PC-9 (cell line): ENCODE measurements at regions not wholly inside any gene's neighbourhood (a gene's known extent, or its start where the extent isn't known, plus 50 kb on each side); places are given as distances from the start of the nearest gene placed in this dataset.

ENCODE experiments used
- CTCF ChIP-seq: fragments of 200-600 bp; sonication (generic); conservative IDR thresholded peaks from 2 replicates; pipeline ENCODE4 v1.6.1; 2017; ENCODE audit warnings: mixed run types, antibody characterized with exemption, mild to moderate bottlenecking, moderate library complexity
- EZH2 ChIP-seq: fragments of 200-600 bp; sonication (generic); IDR thresholded peaks from 2 replicates; pipeline ENCODE4 v1.8.0; 2017; ENCODE audit warnings: antibody characterized with exemption, low read depth

DNA sequence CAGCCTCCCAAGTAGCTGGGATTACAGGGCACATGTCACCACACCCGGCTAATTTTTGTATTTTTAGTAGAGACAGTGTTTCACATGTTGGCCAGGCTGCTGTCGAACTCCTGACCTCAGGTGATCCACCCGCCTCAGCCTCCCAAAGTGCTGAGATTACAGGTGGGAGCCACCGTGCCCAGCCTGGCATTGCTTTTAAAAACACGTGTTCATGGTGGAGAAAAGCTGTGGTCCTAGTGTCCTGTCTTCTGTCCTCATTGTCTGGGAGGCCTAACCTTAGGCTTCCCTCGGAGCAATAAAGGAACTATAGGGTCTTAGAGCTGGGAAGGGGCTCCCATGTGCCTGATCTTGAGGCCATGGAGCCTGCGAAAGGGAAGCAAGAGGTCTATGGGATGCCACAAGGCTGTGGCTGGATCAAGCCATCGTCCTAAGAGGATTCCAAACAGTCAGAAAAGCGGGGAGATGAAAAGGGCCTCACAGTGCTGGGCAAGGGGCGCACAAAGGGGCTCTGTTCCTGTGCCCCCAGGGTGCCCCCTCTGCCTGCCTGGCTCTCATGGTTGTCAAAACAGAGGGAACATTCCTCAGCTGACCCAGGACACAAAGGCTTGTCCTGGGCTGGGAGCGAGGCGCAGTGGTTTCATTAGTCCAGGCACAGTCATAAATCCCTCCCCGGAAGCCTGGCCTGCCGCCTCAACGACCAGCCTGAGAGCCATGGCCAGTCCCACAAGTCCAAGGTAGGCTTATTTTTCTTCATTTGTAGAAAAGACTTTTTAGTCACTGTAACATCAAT, 106.6 kb upstream of the TNS3 start:
- TF ChIP-seq EZH2 (no peak), CTCF (no peak)
